GM21723 (cell line): ENCODE measurements at regions not wholly inside any gene's neighbourhood (a gene's known extent, or its start where the extent isn't known, plus 50 kb on each side); places are given as distances from the start of the nearest gene placed in this dataset.
"Not testable (repeated sequence)": the region's sequence is repeated elsewhere in the genome, so short reads cannot be mapped to it uniquely, and the experiment has no call there.

ENCODE experiments used
- ATAC-seq: cut with Tn5 transposase; IDR thresholded peaks from one replicate; pipeline ENCODE4 v1.9.1; 2021; ENCODE audit warnings: mild to moderate bottlenecking, moderate library complexity; ENCODE audit not compliant: unreplicated experiment

DNA sequence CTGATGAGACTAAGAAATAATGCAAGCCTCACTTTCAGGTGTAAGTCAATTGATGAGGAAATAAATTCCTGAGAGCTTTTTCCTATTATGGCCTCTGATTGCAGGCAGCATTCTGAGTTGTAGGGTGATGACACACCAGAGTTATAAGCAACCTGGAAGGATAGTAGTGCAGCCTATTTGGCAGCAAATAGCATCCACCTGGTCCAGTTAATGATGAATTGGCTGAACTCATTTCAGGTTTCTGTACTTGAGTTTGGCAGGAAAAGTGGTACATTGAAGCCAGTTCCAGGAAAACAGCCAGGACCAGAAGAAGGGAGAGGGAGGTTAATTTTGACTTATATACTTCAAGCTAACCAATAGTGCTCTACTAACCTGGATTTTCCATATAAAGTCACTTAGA lies 316.8 kb downstream of the NAF1 start:
- ATAC-seq = no peak

- no peak for ATAC-seq
These were observed 318.6 kb downstream of the NAF1 start for GRCh38 chr4:162847945-162848549.

GRCh38 chr4:162841753-162842152 lies 324.9 kb downstream of the NAF1 start:
- ATAC-seq = no peak

- no peak for ATAC-seq
These were observed 326.9 kb downstream of the NAF1 start for GRCh38 chr4:162839814-162840213.

GRCh38 chr4:162838671-162839070 lies 328.0 kb downstream of the NAF1 start:
- no peak for ATAC-seq

DNA sequence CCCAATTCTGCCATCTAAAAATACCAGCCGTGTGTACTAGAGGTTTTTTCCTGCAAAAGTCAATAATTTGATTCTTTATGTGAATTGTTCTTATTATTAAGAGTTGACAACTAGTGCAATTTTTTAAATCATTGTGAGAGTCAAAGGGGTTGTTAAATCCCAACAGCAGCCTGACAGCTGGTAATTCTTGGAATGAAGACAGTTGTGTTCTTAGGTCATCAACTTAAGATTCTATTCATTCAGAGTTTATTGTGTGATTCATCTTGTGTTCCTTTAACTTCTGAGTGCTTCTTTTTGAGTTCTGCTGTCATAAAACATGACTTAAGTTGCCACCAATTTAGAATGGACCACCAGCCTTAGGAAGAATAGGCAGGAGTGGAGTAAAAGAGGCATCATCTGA lies 329.0 kb downstream of the NAF1 start:
- ATAC-seq = no peak

DNA sequence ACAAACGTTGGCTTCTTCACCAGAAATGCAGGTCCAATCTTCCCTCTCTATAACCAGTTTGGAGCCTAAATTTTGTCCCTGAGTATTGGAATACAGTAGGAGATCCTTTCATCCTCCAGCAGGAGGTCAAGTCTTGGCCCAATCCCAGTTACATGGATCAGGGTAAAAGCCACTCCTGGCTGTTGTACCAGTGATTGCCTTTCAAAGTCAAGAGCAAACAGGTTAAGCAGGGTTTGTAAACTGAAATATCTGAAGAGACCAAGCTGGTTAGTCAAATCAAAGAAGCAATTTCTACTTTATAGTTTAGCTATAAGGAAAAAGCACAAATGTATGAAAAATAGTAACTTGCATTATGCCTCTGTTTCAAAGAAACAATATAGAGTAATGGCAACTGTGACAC lies 329.4 kb downstream of the NAF1 start:
- ATAC-seq = no peak

DNA sequence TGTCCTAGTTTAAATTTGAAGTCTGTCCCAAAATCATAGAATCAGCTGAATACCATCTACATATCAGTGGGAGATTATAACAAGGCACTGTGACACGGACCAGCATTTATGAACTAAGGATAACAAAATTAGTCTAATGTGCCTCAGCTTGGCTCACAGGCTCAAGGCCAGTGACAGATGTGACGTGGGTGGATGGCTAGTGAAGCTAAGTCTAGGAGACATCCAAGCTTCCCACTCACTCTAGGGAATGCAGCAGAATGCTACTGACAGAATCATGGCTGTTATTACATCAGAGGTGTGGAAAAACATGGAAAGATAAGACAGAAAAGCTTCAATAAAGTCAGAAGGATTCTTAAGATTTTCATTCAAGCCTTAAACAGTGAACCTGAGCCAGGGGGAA lies 329.9 kb downstream of the NAF1 start:
- no peak for ATAC-seq

- not testable (repeated sequence) for ATAC-seq
These were observed 330.4 kb downstream of the NAF1 start for GRCh38 chr4:162836258-162836657.

GRCh38 chr4:162830899-162831298 lies 335.8 kb downstream of the NAF1 start:
- no peak for ATAC-seq

DNA sequence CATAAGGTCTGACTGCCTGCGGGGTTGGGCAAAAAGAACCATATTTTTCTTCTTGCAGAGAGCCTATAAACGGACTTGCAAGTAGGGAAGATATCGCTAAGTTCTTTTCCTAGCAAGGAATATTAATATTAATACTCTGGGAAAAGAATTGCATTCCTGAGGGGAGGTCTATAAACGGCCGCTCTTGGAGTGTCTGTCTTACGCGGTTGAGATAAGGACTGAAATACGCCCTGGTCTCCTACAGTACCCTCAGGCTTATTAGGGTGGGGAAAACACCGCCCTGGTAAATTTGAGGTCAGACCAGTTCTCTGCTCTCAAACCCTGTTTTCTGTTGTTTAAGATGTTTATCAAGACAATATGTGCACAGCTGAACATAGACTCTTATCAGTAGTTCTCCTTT lies 349.3 kb downstream of the NAF1 start:
- not testable (repeated sequence) for ATAC-seq

DNA sequence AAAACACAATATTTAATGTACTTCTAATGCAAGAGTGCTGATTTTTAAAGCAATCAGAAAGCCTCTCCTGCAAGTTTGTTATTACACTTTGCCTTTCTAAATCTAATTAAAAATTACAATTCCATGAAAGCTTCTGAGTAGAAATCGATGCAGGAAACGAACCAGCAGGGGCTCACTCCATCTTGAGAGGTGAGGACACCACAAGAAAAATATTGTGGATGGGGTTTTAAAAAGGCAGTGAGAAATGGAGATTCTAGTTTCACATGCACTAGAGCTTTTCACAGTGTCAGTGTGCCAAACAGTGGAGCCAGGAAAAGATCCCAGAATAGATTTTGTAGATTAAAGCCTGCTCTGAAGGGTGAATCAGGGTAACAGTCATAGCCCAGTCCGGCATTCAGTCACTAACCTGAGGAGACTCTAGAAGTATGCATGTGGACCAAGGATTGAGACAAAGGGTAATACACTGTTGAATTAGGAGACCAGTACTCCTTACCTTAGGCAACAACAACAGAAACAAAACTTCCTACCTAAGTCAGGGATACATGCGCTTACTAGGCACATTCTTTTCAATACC lies 362.3 kb downstream of the NAF1 start:
- no peak for ATAC-seq

GRCh38 chr4:162803378-162803777 lies 363.3 kb downstream of the NAF1 start:
- ATAC-seq = no peak

GRCh38 chr4:162797108-162797507 lies 369.6 kb downstream of the NAF1 start:
- no peak for ATAC-seq

DNA sequence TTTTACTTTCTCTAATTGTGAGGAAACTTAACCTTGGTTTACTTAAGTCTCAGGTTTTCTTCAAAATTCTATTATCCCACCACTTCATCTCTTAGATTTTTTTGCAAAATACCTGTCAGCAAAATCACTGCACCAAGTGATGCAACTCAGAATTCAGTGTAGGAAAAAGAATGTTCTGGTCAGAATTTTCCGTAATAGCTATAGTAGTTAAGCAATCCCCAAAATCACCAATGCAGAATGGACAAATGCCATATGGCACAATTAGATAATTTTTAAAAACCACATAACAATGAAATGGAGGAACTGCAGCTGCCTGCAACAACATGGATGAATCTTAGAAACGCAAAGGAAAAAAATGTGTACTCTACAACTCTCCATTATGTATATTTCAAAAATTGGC lies 373.1 kb downstream of the NAF1 start:
- ATAC-seq = no peak

- no peak for ATAC-seq
These were observed 373.7 kb downstream of the NAF1 start for GRCh38 chr4:162793004-162793403.

GRCh38 chr4:162791226-162791625 lies 375.5 kb downstream of the NAF1 start:
- no peak for ATAC-seq

DNA sequence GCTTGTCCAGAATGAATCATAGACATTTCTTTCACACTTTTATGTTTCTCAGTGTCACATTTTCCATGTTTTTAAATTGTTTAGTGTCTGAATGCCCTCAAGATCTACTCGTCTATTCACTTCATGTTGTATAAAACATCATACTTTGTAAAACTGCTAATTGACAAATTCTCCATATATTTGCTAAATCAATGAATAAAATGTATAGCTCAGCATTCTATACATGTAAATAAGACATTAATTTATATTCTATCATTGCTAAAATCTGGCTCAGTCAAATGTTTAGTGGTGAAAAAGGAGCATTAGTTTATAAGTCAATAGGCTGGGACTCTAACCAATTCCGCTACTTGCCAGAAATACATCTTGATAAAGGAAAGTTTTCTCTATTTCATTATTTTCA lies 379.6 kb downstream of the NAF1 start:
- ATAC-seq = no peak

GRCh38 chr4:162782778-162783525 lies 383.7 kb downstream of the NAF1 start:
- no peak for ATAC-seq

- ATAC-seq = no peak
These were observed 384.5 kb downstream of the NAF1 start for GRCh38 chr4:162782096-162782777.

- ATAC-seq = no peak
These were observed 395.8 kb downstream of the NAF1 start for GRCh38 chr4:162770761-162771490.
